A549 (cell line): ENCODE measurements at regions not wholly inside any gene's neighbourhood (a gene's known extent, or its start where the extent isn't known, plus 50 kb on each side); places are given as distances from the start of the nearest gene placed in this dataset.

Experiments
- ATAC-seq, 2 experiments: fragments of 200-7000 bp in 1 of 2; fragments of >200 bp in 1 of 2; cut with Nextera tagmentation in 1 of 2; cut with Tn5 transposase in 1 of 2; 3 replicates each; pipeline versions ENCODE4 v1.8.0 to v1.9.1; 2018 to 2020; ENCODE audit warnings: mild to moderate bottlenecking in 1 of 2, moderate library complexity in 1 of 2
- CTCF ChIA-PET: fragments of 300-600 bp; sonication (Branson Sonifier 250); formaldehyde crosslinking; extraction: SDS; loops from one replicate; lab custom pipeline; 2021; ENCODE audit warnings: antibody characterized with exemption, inconsistent platforms; lab: Yijun Ruan, JAX
- POLR2A ChIA-PET: fragments of 350-600 bp; formaldehyde crosslinking; extraction: SDS; loops from one replicate; lab custom pipeline; 2021; ENCODE audit warnings: antibody characterized with exemption, inconsistent platforms; lab: Yijun Ruan, JAX
- DNase-seq, 2 experiments: peaks; one replicate each; pipeline versions ENCODE4 v3.0.0 to v3.0.0-alpha.2; 2011 to 2016; ENCODE audit warnings: low read depth in 1 of 2, low spot score in 1 of 2
- FAIRE-seq: peaks from 2 replicates; lab custom pipeline; 2011; peaks lifted over from hg19 to GRCh38; lab: Jason Lieb, UNC
- H3K27ac ChIP-seq, 2 experiments: fragments of >200 bp; sonication (Bioruptor Twin); formaldehyde crosslinking; 3 replicates each; pipeline ENCODE4 v1.5.1; 2016 to 2017
- H3K4me1 ChIP-seq: fragments of >200 bp; sonication (Bioruptor Twin); formaldehyde crosslinking; 3 replicates; pipeline ENCODE4 v1.6.1; 2016
- H3K4me2 ChIP-seq: fragments of >200 bp; sonication (Bioruptor Twin); formaldehyde crosslinking; 3 replicates; pipeline ENCODE4 v1.6.1; 2016
- H3K4me3 ChIP-seq: fragments of >200 bp; sonication (Bioruptor Twin); formaldehyde crosslinking; 3 replicates; pipeline ENCODE4 v1.5.1; 2016
- H3K9me3 ChIP-seq: fragments of >200 bp; sonication (Bioruptor Twin); formaldehyde crosslinking; 3 replicates; pipeline ENCODE4 v1.6.1; 2016
- BHLHE40 ChIP-seq: IDR thresholded peaks from 2 replicates; pipeline ENCODE4 v1.6.1; 2012; ENCODE audit warnings: low read depth, low read length, inconsistent platforms
- CBX2 ChIP-seq: fragments of 200-600 bp; sonication (generic); IDR thresholded peaks from 2 replicates; pipeline ENCODE4 v1.6.1; 2016; ENCODE audit warnings: low read depth, mild to moderate bottlenecking, borderline replicate concordance
- CHD2 ChIP-seq: fragments of 150-350 bp; IDR thresholded peaks from 2 replicates; pipeline ENCODE4 v1.6.1; 2014; ENCODE audit warnings: low read length; ENCODE audit not compliant: partially characterized antibody
- EHF ChIP-seq: fragments of 250-450 bp; sonication (Bioruptor Pico); IDR thresholded peaks from 2 replicates; pipeline ENCODE4 v1.5.0; 2020; ENCODE audit warnings: mild to moderate bottlenecking
- ESRRA ChIP-seq: fragments of 150-350 bp; IDR thresholded peaks from 2 replicates; pipeline ENCODE4 v1.6.1; 2014; ENCODE audit warnings: mild to moderate bottlenecking, low read length, borderline replicate concordance
- FOSB ChIP-seq: fragments of 250-450 bp; sonication (Bioruptor Pico); IDR thresholded peaks from 2 replicates; pipeline ENCODE4 v1.5.0; 2020; ENCODE audit warnings: mild to moderate bottlenecking, moderate library complexity
- FOSL2 ChIP-seq, 2 experiments: fragments of 450-650 bp in 1 of 2; fragments of >200 bp in 1 of 2; sonication (Bioruptor Twin) in 1 of 2; formaldehyde crosslinking; IDR thresholded peaks; 2 replicates each; pipeline versions ENCODE4 v1.5.0 to v1.6.1; 2016 to 2020; ENCODE audit warnings: mild to moderate bottlenecking in 1 of 2, moderate library complexity in 1 of 2
- GATA3 ChIP-seq: IDR thresholded peaks from 2 replicates; pipeline ENCODE4 v1.6.1; 2012; ENCODE audit warnings: borderline replicate concordance
- HOXA7 ChIP-seq: fragments of 250-450 bp; sonication (Bioruptor Pico); IDR thresholded peaks from 2 replicates; pipeline ENCODE4 v1.5.0; 2020; ENCODE audit warnings: mild to moderate bottlenecking, moderate library complexity
- JUN ChIP-seq, 2 experiments: fragments of >200 bp; sonication (Bioruptor Twin); formaldehyde crosslinking; IDR thresholded peaks; 2 replicates in 1 of 2; 3 replicates in 1 of 2; pipeline ENCODE4 v1.6.1; 2016 to 2017
- JUNB ChIP-seq: fragments of >200 bp; sonication (Bioruptor Twin); formaldehyde crosslinking; IDR thresholded peaks from 2 replicates; pipeline ENCODE4 v1.6.1; 2016
- MAFK ChIP-seq: fragments of 450-650 bp; IDR thresholded peaks from 2 replicates; pipeline ENCODE4 v1.6.1; 2014; ENCODE audit not compliant: partially characterized antibody
- NFE2L2 ChIP-seq: fragments of 150-350 bp; conservative IDR thresholded peaks from 2 replicates; pipeline ENCODE4 v1.6.1; 2014; ENCODE audit warnings: low read length
- NR3C1 ChIP-seq: fragments of >200 bp; sonication (Bioruptor Twin); formaldehyde crosslinking; IDR thresholded peaks from 3 replicates; pipeline ENCODE4 v1.6.1; 2017
- POLR2A ChIP-seq: IDR thresholded peaks from 2 replicates; pipeline ENCODE4 v1.6.1; 2012; ENCODE audit warnings: mild to moderate bottlenecking, low read length
- RCOR1 ChIP-seq: fragments of 150-350 bp; IDR thresholded peaks from 2 replicates; pipeline ENCODE4 v1.6.1; 2014; ENCODE audit warnings: antibody characterized with exemption, low read length, low read depth
- RFX5 ChIP-seq: fragments of 450-650 bp; IDR thresholded peaks from 2 replicates; pipeline ENCODE4 v1.7.1; 2014; ENCODE audit warnings: antibody characterized with exemption, mild to moderate bottlenecking, moderate library complexity
- RNF2 ChIP-seq: fragments of 200-600 bp; sonication (generic); IDR thresholded peaks from 2 replicates; pipeline ENCODE4 v1.6.1; 2016; ENCODE audit warnings: low read depth, mild to moderate bottlenecking, antibody characterized with exemption, moderate library complexity, borderline replicate concordance
- SMC3 ChIP-seq: fragments of >200 bp; sonication (Bioruptor Twin); formaldehyde crosslinking; IDR thresholded peaks from 3 replicates; pipeline ENCODE4 v1.6.1; 2018; ENCODE audit warnings: inconsistent platforms
- WGBS: methylation state at CpG from one replicate; pipeline ENCODE4 v1.1.6; 2017; ENCODE audit errors: missing lambda C conversion rate; 5-methylcytosine and 5-hydroxymethylcytosine counted together
- TF ChIP-seq, protein P1 (sequence below): fragments of >200 bp; sonication (Bioruptor Twin); formaldehyde crosslinking; IDR thresholded peaks from 2 replicates; pipeline ENCODE4 v1.6.1; 2016
- TF ChIP-seq, protein P2 (sequence below): IDR thresholded peaks from 2 replicates; pipeline ENCODE4 v1.6.1; 2012
- TF ChIP-seq, protein P3 (sequence below): fragments of 200-600 bp; sonication (generic); IDR thresholded peaks from 2 replicates; pipeline ENCODE4 v1.6.1; 2016; ENCODE audit warnings: antibody characterized with exemption, mild to moderate bottlenecking, moderate library complexity
- TF ChIP-seq, protein P4 (sequence below): fragments of 450-650 bp; IDR thresholded peaks from 2 replicates; pipeline ENCODE4 v1.6.1; 2014; ENCODE audit warnings: antibody characterized with exemption
- TF ChIP-seq, protein P5 (sequence below): fragments of 150-350 bp; IDR thresholded peaks from 2 replicates; pipeline ENCODE4 v1.6.1; 2014; ENCODE audit warnings: low read depth, mild to moderate bottlenecking, low read length
- TF ChIP-seq, protein P6 (sequence below): fragments of >200 bp; sonication (Bioruptor Twin); formaldehyde crosslinking; IDR thresholded peaks from 3 replicates; pipeline ENCODE4 v1.6.1; 2016

DNA sequence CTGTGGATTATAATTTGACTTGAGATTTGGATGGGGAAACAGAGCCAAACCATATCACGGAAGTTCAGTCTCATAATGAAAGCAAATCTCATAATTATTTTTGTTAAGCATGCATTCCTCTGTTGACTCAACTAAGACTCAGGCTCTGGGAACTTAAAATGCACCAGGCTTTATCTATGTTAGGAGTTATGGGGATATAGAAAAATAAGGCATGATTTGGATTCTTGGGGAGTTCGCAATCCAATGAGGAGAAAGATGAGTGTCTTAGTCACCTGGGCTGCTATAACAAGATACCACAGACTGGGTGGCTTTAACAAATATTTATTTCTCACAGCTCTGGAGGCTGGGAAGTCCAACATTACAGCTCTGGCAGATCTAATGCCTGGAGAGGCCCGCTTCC, 89.4 kb upstream of the TJP1 start:
- H3K27ac ChIP-seq = no peak overlapping the region
- H3K4me3 ChIP-seq = no peak overlapping the region
- 64% methylated on average over 3 of the region's 3 CpGs for WGBS
- CTCF ChIA-PET = interaction anchor here (0.7 to 1.5 kb wide), 2 partner anchors 14 to 255 kb away, joined by 3 to 5 read pairs; no protein-coding TSS in a partner anchor
- TF ChIP-seq RNF2 (no peak), EHF (CRISPR knock-in tag) (no peak), CBX2 (no peak), POLR2A (no peak), FOSL2 (IDR thresholded peaks at IDR 0.05) (no peak), FOSL2 (CRISPR knock-in tag; IDR thresholded peaks at IDR 0.05) (no peak), CHD2 (no peak), SMC3 (no peak), MAFK (no peak), JUN (IDR thresholded peaks at IDR 0.05) (no peak), JUNB (no peak), NR3C1 (no peak)
- TF ChIP-seq, protein P1, sequence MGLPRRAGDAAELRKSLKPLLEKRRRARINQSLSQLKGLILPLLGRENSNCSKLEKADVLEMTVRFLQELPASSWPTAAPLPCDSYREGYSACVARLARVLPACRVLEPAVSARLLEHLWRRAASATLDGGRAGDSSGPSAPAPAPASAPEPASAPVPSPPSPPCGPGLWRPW = no peak
- TF ChIP-seq, protein P2, sequence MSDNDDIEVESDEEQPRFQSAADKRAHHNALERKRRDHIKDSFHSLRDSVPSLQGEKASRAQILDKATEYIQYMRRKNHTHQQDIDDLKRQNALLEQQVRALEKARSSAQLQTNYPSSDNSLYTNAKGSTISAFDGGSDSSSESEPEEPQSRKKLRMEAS = no peak
- TF ChIP-seq, protein P3, sequence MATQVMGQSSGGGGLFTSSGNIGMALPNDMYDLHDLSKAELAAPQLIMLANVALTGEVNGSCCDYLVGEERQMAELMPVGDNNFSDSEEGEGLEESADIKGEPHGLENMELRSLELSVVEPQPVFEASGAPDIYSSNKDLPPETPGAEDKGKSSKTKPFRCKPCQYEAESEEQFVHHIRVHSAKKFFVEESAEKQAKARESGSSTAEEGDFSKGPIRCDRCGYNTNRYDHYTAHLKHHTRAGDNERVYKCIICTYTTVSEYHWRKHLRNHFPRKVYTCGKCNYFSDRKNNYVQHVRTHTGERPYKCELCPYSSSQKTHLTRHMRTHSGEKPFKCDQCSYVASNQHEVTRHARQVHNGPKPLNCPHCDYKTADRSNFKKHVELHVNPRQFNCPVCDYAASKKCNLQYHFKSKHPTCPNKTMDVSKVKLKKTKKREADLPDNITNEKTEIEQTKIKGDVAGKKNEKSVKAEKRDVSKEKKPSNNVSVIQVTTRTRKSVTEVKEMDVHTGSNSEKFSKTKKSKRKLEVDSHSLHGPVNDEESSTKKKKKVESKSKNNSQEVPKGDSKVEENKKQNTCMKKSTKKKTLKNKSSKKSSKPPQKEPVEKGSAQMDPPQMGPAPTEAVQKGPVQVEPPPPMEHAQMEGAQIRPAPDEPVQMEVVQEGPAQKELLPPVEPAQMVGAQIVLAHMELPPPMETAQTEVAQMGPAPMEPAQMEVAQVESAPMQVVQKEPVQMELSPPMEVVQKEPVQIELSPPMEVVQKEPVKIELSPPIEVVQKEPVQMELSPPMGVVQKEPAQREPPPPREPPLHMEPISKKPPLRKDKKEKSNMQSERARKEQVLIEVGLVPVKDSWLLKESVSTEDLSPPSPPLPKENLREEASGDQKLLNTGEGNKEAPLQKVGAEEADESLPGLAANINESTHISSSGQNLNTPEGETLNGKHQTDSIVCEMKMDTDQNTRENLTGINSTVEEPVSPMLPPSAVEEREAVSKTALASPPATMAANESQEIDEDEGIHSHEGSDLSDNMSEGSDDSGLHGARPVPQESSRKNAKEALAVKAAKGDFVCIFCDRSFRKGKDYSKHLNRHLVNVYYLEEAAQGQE = no peak
- TF ChIP-seq, protein P4, sequence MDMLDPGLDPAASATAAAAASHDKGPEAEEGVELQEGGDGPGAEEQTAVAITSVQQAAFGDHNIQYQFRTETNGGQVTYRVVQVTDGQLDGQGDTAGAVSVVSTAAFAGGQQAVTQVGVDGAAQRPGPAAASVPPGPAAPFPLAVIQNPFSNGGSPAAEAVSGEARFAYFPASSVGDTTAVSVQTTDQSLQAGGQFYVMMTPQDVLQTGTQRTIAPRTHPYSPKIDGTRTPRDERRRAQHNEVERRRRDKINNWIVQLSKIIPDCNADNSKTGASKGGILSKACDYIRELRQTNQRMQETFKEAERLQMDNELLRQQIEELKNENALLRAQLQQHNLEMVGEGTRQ = no peak
- H3K9me3 ChIP-seq = peaks cover 14% of the 10 kb centered on the region; the same call in 2 of the 3 replicates
- no peak overlapping the region for H3K4me2 ChIP-seq
- POLR2A ChIA-PET = no interaction called here
- FAIRE-seq (peak; percentile 23), DNase-seq (no peak), ATAC-seq (no peak)
- H3K4me1 ChIP-seq = peaks cover 18% of the 10 kb centered on the region

DNA sequence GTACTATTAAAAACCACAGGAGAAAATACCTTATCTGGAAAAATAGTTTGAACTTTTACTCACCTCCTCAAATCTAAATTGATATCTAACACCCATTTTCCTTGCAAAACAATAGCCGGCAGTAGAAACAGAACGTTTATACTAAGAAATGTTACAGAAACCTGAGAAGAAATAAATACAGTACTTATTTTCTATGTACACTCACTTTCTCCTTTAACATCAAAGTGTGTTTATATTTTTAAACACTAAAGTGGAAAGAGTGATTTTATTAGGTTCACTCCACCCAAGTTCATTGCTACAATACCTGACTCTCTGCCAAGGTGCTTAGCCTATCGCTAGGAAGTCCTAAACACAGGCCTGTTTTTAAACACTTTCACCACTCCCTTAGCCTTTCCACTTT, 87.8 kb upstream of the TJP1 start:
- H3K4me2 ChIP-seq = no peak overlapping the region
- WGBS = 77% methylated on average over 3 of the region's 3 CpGs
- no peak overlapping the region for H3K4me3 ChIP-seq
- TF ChIP-seq RNF2 = no peak
- TF ChIP-seq, protein P5, sequence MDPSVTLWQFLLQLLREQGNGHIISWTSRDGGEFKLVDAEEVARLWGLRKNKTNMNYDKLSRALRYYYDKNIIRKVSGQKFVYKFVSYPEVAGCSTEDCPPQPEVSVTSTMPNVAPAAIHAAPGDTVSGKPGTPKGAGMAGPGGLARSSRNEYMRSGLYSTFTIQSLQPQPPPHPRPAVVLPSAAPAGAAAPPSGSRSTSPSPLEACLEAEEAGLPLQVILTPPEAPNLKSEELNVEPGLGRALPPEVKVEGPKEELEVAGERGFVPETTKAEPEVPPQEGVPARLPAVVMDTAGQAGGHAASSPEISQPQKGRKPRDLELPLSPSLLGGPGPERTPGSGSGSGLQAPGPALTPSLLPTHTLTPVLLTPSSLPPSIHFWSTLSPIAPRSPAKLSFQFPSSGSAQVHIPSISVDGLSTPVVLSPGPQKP = no peak
- no peak for TF ChIP-seq HOXA7 (CRISPR knock-in tag)
- no peak for TF ChIP-seq RFX5
- TF ChIP-seq, protein P6, sequence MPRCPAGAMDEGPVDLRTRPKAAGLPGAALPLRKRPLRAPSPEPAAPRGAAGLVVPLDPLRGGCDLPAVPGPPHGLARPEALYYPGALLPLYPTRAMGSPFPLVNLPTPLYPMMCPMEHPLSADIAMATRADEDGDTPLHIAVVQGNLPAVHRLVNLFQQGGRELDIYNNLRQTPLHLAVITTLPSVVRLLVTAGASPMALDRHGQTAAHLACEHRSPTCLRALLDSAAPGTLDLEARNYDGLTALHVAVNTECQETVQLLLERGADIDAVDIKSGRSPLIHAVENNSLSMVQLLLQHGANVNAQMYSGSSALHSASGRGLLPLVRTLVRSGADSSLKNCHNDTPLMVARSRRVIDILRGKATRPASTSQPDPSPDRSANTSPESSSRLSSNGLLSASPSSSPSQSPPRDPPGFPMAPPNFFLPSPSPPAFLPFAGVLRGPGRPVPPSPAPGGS = no peak
- TF ChIP-seq ESRRA = no peak
- TF ChIP-seq FOSB (CRISPR knock-in tag) = no peak
- TF ChIP-seq JUNB = no peak
- no peak for TF ChIP-seq EHF (CRISPR knock-in tag)
- TF ChIP-seq BHLHE40 = no peak
- TF ChIP-seq GATA3 = no peak
- TF ChIP-seq, protein P2 = no peak
- no peak for TF ChIP-seq NFE2L2
- no peak for TF ChIP-seq RCOR1
- no peak for ATAC-seq
- FAIRE-seq = peak; percentile 73
- H3K9me3 ChIP-seq = peaks cover 14% of the 10 kb centered on the region; the same call in 2 of the 3 replicates
- H3K4me1 ChIP-seq = peaks cover 13% of the 10 kb centered on the region
- DNase-seq = no peak
- no peak overlapping the region for H3K27ac ChIP-seq
- ChIA-PET CTCF (interaction anchor here (1.4 to 2.6 kb wide), 3 partner anchors 9 to 64 kb away, joined by 5 to 12 read pairs (median 5); no protein-coding TSS in a partner anchor), POLR2A (no interaction called here)
